Parathyroid adenoma (tissue), 2 donors: ENCODE measurements at regions not wholly inside any gene's neighbourhood (a gene's known extent, or its start where the extent isn't known, plus 50 kb on each side); places are given as distances from the start of the nearest gene placed in this dataset.

Source experiments
- H2AFZ ChIP-seq: fragments of 300-600 bp; sonication (generic); one replicate; pipeline ENCODE4 v1.7.0; 2017; ENCODE audit warnings: antibody characterized with exemption, mild to moderate bottlenecking
- H3K27ac ChIP-seq: fragments of 300-600 bp; sonication (generic); one replicate; pipeline ENCODE4 v1.7.0; 2017
- H3K27me3 ChIP-seq: fragments of 300-600 bp; sonication (generic); one replicate; pipeline ENCODE4 v1.7.0; 2017; ENCODE audit warnings: low read length; ENCODE audit not compliant: control insufficient read depth, insufficient read depth
- H3K36me3 ChIP-seq: fragments of 300-600 bp; sonication (generic); one replicate; pipeline ENCODE4 v1.7.0; 2017; ENCODE audit warnings: low read length; ENCODE audit not compliant: control insufficient read depth, insufficient read depth
- H3K4me1 ChIP-seq: fragments of 300-600 bp; sonication (generic); one replicate; pipeline ENCODE4 v1.7.0; 2017; ENCODE audit warnings: control low read depth
- H3K4me2 ChIP-seq: fragments of 300-600 bp; sonication (generic); one replicate; pipeline ENCODE4 v1.7.0; 2017; ENCODE audit warnings: low read length
- H3K4me3 ChIP-seq: fragments of 300-600 bp; sonication (generic); one replicate; pipeline ENCODE4 v1.7.0; 2017; ENCODE audit warnings: low read depth, low read length
- H3K79me2 ChIP-seq: fragments of 300-600 bp; sonication (generic); one replicate; pipeline ENCODE4 v1.7.0; 2017; ENCODE audit warnings: control low read depth
- H3K9ac ChIP-seq: fragments of 300-600 bp; sonication (generic); one replicate; pipeline ENCODE4 v1.7.0; 2017; ENCODE audit warnings: mild to moderate bottlenecking
- H3K9me3 ChIP-seq: fragments of 300-600 bp; sonication (generic); one replicate; pipeline ENCODE4 v1.7.0; 2017; ENCODE audit warnings: low read length; ENCODE audit not compliant: control insufficient read depth
- TF ChIP-seq, protein P1 (sequence below): fragments of 300-600 bp; sonication (generic); IDR thresholded peaks from one replicate; pipeline ENCODE4 v1.7.0; 2017; ENCODE audit warnings: antibody characterized with exemption, mild to moderate bottlenecking
- donor health status: primary hyperparathyroidism.

DNA sequence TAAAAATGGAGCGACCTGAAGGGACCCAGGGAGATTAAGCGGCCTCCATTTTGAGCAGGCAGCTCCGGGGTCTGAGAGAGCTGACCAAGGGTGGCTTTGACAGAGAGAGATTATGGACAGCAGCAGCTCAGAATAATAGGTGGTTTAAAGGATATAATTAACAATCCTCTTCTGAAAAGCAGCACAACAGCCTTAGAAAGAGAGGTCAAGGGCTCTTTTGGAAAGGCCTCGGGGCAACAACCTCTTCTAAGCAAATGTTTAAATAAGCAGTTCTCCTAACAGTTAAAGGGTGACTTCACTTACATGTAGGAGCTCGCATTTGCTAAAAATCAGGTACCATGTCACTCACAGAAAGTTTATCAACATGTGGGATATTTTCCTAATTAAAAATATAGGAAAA, 87.2 kb upstream of the FRMD6 start:
- Histone ChIP-seq H3K9me3 (no peaks in the 10 kb centered on the region), H3K79me2 (no peaks in the 10 kb centered on the region), H3K4me2 (no peak overlapping the region), H3K27ac (no peak overlapping the region), H3K4me1 (no peaks in the 10 kb centered on the region), H3K4me3 (no peak overlapping the region), H2AFZ (no peak overlapping the region), H3K9ac (no peak overlapping the region), H3K36me3 (no peaks in the 10 kb centered on the region), H3K27me3 (no peaks in the 10 kb centered on the region)
- TF ChIP-seq, protein P1, sequence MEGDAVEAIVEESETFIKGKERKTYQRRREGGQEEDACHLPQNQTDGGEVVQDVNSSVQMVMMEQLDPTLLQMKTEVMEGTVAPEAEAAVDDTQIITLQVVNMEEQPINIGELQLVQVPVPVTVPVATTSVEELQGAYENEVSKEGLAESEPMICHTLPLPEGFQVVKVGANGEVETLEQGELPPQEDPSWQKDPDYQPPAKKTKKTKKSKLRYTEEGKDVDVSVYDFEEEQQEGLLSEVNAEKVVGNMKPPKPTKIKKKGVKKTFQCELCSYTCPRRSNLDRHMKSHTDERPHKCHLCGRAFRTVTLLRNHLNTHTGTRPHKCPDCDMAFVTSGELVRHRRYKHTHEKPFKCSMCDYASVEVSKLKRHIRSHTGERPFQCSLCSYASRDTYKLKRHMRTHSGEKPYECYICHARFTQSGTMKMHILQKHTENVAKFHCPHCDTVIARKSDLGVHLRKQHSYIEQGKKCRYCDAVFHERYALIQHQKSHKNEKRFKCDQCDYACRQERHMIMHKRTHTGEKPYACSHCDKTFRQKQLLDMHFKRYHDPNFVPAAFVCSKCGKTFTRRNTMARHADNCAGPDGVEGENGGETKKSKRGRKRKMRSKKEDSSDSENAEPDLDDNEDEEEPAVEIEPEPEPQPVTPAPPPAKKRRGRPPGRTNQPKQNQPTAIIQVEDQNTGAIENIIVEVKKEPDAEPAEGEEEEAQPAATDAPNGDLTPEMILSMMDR: no peak

DNA sequence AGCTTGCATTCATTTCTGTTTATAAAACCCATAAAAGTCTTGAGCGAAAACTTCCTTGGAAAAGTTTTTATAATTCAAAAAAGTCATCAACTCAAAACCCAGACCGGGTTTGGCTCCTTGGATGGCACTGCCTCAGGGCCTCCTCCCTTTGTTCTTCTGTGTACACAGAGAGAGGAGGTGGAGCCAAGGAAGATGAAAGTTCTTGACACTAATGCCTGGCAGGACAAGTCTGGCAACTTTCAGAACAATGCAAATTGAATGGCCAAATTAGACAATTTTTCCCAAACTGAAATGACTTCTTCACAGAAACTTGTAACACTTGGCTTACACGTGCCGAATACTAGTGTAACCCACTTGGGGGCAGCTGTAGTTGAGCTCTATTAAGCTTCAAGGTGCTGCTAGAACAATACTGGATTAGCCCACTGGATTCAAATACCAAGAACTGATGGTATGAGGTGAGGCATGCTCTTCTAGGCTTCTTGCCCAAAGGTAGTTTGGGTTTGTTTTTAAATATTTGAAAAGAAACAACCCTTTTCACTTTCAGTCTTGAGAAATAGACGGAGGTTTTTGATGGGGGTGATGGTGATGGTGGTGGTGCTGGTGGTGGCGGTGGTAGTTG, 86.6 kb upstream of the FRMD6 start:
- Histone ChIP-seq H3K9me3 (no peaks in the 10 kb centered on the region), H3K4me1 (no peaks in the 10 kb centered on the region), H3K27ac (no peak overlapping the region), H3K36me3 (no peaks in the 10 kb centered on the region), H3K4me3 (no peak overlapping the region), H3K79me2 (no peaks in the 10 kb centered on the region), H3K27me3 (no peaks in the 10 kb centered on the region), H2AFZ (no peak overlapping the region), H3K4me2 (no peak overlapping the region), H3K9ac (no peak overlapping the region)
- TF ChIP-seq, protein P1: no peak

DNA sequence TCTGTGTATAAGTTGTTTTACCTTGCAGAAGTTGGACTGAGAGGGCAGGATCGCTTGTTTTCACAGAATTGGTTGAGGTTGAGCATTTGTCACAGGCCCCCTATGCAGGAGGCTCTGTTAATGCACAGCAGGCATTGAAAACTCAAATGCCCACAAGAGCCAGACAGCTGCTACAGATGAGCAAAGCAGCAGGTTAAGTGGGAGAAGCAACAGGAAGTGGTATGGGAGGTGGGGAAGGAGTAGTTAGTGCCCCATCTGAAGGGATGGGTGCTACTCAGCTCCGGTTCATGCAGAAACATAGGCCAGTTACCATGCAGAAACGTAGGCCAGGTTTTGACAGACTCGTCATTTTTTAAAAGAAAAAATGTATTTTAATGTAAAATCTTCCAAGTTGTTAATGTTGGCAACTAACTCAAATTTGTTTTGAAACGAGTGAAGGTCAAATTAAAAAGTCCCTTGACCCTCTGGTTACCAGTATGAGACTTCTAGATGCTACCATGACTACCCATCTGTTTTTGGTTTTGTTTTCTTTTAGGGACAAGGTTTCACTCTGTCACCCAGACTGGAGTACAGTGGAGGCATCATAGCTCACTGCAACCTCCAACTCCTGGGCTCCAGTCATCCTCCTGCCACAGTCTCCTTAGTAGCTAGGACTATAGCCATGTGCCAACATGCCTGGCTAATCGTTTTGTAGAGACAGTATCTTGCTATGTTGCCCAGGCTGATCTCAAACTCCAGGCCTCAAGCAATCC, 84.7 kb upstream of the FRMD6 start:
- H3K4me1 ChIP-seq: no peaks in the 10 kb centered on the region
- H2AFZ ChIP-seq: no peak overlapping the region
- no peaks in the 10 kb centered on the region for H3K27me3 ChIP-seq
- no peak overlapping the region for H3K4me2 ChIP-seq
- H3K9me3 ChIP-seq: no peaks in the 10 kb centered on the region
- no peak overlapping the region for H3K27ac ChIP-seq
- TF ChIP-seq, protein P1: no peak
- no peaks in the 10 kb centered on the region for H3K79me2 ChIP-seq
- H3K9ac ChIP-seq: no peak overlapping the region
- no peaks in the 10 kb centered on the region for H3K36me3 ChIP-seq
- H3K4me3 ChIP-seq: no peak overlapping the region

DNA sequence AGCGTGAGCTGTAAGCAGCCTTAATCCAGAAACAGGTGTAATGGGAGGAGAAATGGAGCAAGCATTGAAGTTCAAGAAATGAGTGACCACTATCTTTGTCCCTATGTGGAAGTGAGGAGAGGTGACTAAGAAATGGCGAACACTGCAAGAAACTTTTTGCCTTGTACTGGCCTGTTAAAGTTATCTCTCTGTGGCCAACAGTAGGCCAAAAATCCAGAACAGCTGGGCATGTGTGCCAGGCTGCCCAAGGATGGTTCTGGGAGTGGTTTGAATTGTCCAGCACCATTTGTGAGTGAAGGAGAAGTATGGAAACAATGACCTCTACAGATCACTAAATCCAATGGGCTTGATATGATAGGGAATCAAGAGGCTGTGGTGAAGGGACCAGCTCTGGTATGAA, 83.3 kb upstream of the FRMD6 start:
- Histone ChIP-seq H3K9me3 (no peaks in the 10 kb centered on the region), H3K27ac (no peak overlapping the region), H3K36me3 (no peaks in the 10 kb centered on the region), H3K9ac (no peak overlapping the region), H3K79me2 (no peaks in the 10 kb centered on the region), H3K4me1 (no peaks in the 10 kb centered on the region), H3K4me2 (no peak overlapping the region), H3K27me3 (no peaks in the 10 kb centered on the region), H2AFZ (no peak overlapping the region), H3K4me3 (no peak overlapping the region)
- TF ChIP-seq, protein P1: no peak

DNA sequence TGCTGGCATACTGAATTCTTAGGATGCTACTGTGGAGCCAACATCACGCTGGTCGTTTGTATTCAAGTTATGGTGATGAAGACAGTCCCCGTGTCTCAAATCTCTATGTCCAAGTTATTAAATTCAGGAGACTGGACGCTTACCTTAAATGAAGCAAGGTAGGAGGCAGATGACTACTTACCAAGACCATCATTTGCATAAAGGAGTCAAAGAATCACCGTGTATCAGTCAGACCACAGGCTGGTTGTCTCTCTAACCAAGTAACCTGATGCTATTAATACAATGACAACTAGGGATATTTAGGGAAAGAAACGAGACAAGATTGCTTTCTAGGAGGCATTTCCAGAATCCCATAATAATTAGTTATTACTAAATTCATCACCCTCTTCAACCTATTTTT, 78.1 kb upstream of the FRMD6 start:
- Histone ChIP-seq H3K27me3 (no peaks in the 10 kb centered on the region), H2AFZ (no peak overlapping the region), H3K4me1 (no peaks in the 10 kb centered on the region), H3K4me2 (no peak overlapping the region), H3K9me3 (no peaks in the 10 kb centered on the region), H3K9ac (no peak overlapping the region), H3K4me3 (no peak overlapping the region), H3K36me3 (no peaks in the 10 kb centered on the region), H3K27ac (no peak overlapping the region), H3K79me2 (no peaks in the 10 kb centered on the region)
- TF ChIP-seq, protein P1: no peak
